ENCODE measurements at regions not wholly inside any gene's neighbourhood (a gene's known extent, or its start where the extent isn't known, plus 50 kb on each side); places are given as distances from the start of the nearest gene placed in this dataset.
A peak's percentile ranks its signal among the peaks of the same experiment; 100 is the strongest.
"Not testable (repeated sequence)": the region's sequence is repeated elsewhere in the genome, so short reads cannot be mapped to it uniquely, and the experiment has no call there.

- H3K9me3 ChIP-seq (ENCODE audit: low read depth), result no peaks in the 10 kb centered on the region
- H3K36me3 ChIP-seq (ENCODE audit: low read depth), result no peaks in the 10 kb centered on the region
- H3K79me2 ChIP-seq (ENCODE audit: insufficient read depth), result no peaks in the 10 kb centered on the region
- WGBS, 2 experiments (ENCODE audit: low coverage in 1 of 2, low lambda C conversion rate in 2 of 2, missing lambda C conversion rate in 2 of 2), result 2 to 3% methylated on average over 16 of the region's 16 CpGs
- H3K27ac ChIP-seq, result no peak overlapping the region
- H3K27me3 ChIP-seq (replicated peaks; ENCODE audit: insufficient read depth), result no peaks in the 10 kb centered on the region
- H3K4me2 ChIP-seq (ENCODE audit: unreplicated experiment), result peak overlapping the region; percentile 42
- peak overlapping the region; percentile 88 for H2AFZ ChIP-seq
- H3K4me1 ChIP-seq (ENCODE audit: insufficient read depth), result 0 out of 2 replicates have a peak, but pooled peaks cover 10% of the 10 kb centered on the region
- H3K4me3 ChIP-seq, result peak overlapping the region; percentile 59
- in situ Hi-C loops (cut with MboI), result no loop called here
- H3K9ac ChIP-seq, result no peak overlapping the region
- no peaks in the 10 kb centered on the region for H3F3A ChIP-seq (ENCODE audit: insufficient read depth)
- TF ChIP-seq EZH2 (IDR thresholded peaks at IDR 0.05; ENCODE audit: insufficient read depth, poor library complexity, severe bottlenecking), result no peak
- TF ChIP-seq EZH2phosphoT487 (IDR thresholded peaks at IDR 0.05; ENCODE audit: insufficient read depth, low read depth), result no peak
- DNase-seq, result peak; percentile 64
- H4K20me1 ChIP-seq (ENCODE audit: insufficient read depth), result no peaks in the 10 kb centered on the region
- H3K9me2 ChIP-seq (ENCODE audit: insufficient read depth), result no peaks in the 10 kb centered on the region
Measured at GRCh38 chr2:60213865-60214625, 339.4 kb downstream of the BCL11A start.

GRCh38 chr2:60212181-60212945 lies 341.1 kb downstream of the BCL11A start:
- Histone ChIP-seq H2AFZ (no peak overlapping the region), H4K20me1 (ENCODE audit: insufficient read depth) (no peaks in the 10 kb centered on the region), H3F3A (ENCODE audit: insufficient read depth) (no peaks in the 10 kb centered on the region), H3K9ac (no peak overlapping the region), H3K79me2 (ENCODE audit: insufficient read depth) (no peaks in the 10 kb centered on the region), H3K9me3 (ENCODE audit: low read depth) (no peaks in the 10 kb centered on the region), H3K4me2 (ENCODE audit: unreplicated experiment) (no peak overlapping the region), H3K9me2 (ENCODE audit: insufficient read depth) (no peaks in the 10 kb centered on the region), H3K4me3 (no peak overlapping the region), H3K4me1 (ENCODE audit: insufficient read depth) (0 out of 2 replicates have a peak, but pooled peaks cover 10% of the 10 kb centered on the region), H3K36me3 (ENCODE audit: low read depth) (no peaks in the 10 kb centered on the region), H3K27ac (no peak overlapping the region), H3K27me3 (replicated peaks; ENCODE audit: insufficient read depth) (no peaks in the 10 kb centered on the region)
- 76 to 80% methylated on average over 3 of the region's 3 CpGs for WGBS, 2 experiments (ENCODE audit: low coverage in 1 of 2, low lambda C conversion rate in 2 of 2, missing lambda C conversion rate in 2 of 2)
- in situ Hi-C loops (cut with MboI), result no loop called here
- DNase-seq, result no peak
- TF ChIP-seq EZH2phosphoT487 (IDR thresholded peaks at IDR 0.05; ENCODE audit: insufficient read depth, low read depth) (no peak), EZH2 (IDR thresholded peaks at IDR 0.05; ENCODE audit: insufficient read depth, poor library complexity, severe bottlenecking) (no peak)

GRCh38 chr2:60189006-60189405 lies 364.4 kb downstream of the BCL11A start:
- H3F3A ChIP-seq (ENCODE audit: insufficient read depth); in situ Hi-C loops (cut with MboI); H3K9me3 ChIP-seq (ENCODE audit: low read depth); H3K4me1 ChIP-seq (ENCODE audit: insufficient read depth); H3K27ac ChIP-seq; DNase-seq; H3K4me2 ChIP-seq (ENCODE audit: unreplicated experiment); H3K4me3 ChIP-seq; H2AFZ ChIP-seq; H3K9ac ChIP-seq; H3K79me2 ChIP-seq (ENCODE audit: insufficient read depth); H3K27me3 ChIP-seq (replicated peaks; ENCODE audit: insufficient read depth); H3K9me2 ChIP-seq (ENCODE audit: insufficient read depth); H3K36me3 ChIP-seq (ENCODE audit: low read depth); H4K20me1 ChIP-seq (ENCODE audit: insufficient read depth): not testable (repeated sequence)
- WGBS, 2 experiments (ENCODE audit: low coverage in 1 of 2, low lambda C conversion rate in 2 of 2, missing lambda C conversion rate in 2 of 2), result 65 to 66% methylated on average over 19 of the region's 19 CpGs

- H3F3A ChIP-seq (ENCODE audit: insufficient read depth), result no peaks in the 10 kb centered on the region
- no peak overlapping the region for H3K9ac ChIP-seq
- no peak overlapping the region for H3K4me2 ChIP-seq (ENCODE audit: unreplicated experiment)
- no peak overlapping the region for H3K4me3 ChIP-seq
- no peak overlapping the region for H2AFZ ChIP-seq
- H3K27ac ChIP-seq, result no peak overlapping the region
- in situ Hi-C loops (cut with MboI), result no loop called here
- no peaks in the 10 kb centered on the region for H3K4me1 ChIP-seq (ENCODE audit: insufficient read depth)
- no peaks in the 10 kb centered on the region for H3K36me3 ChIP-seq (ENCODE audit: low read depth)
- H3K9me3 ChIP-seq (ENCODE audit: low read depth), result no peaks in the 10 kb centered on the region
- H3K79me2 ChIP-seq (ENCODE audit: insufficient read depth), result no peaks in the 10 kb centered on the region
- H4K20me1 ChIP-seq (ENCODE audit: insufficient read depth), result no peaks in the 10 kb centered on the region
- no peak for TF ChIP-seq EZH2 (IDR thresholded peaks at IDR 0.05; ENCODE audit: insufficient read depth, poor library complexity, severe bottlenecking)
- TF ChIP-seq EZH2phosphoT487 (IDR thresholded peaks at IDR 0.05; ENCODE audit: insufficient read depth, low read depth), result no peak
- no peak for DNase-seq
- no peaks in the 10 kb centered on the region for H3K9me2 ChIP-seq (ENCODE audit: insufficient read depth)
- H3K27me3 ChIP-seq (replicated peaks; ENCODE audit: insufficient read depth), result no peaks in the 10 kb centered on the region; the same call in 1 of the 2 replicates
Measured at GRCh38 chr2:60175290-60175689, 378.2 kb downstream of the BCL11A start.

Data from GM23248 (cell line).